Ovary (tissue), 3 donors: ENCODE measurements at regions not wholly inside any gene's neighbourhood (a gene's known extent, or its start where the extent isn't known, plus 50 kb on each side); places are given as distances from the start of the nearest gene placed in this dataset.

Experiments
- EP300 ChIP-seq: sonication (generic); formaldehyde crosslinking; IDR thresholded peaks from one replicate; pipeline ENCODE4 v1.6.1; 2017; ENCODE audit warnings: antibody characterized with exemption
- POLR2A ChIP-seq: fragments of 450-650 bp; IDR thresholded peaks from one replicate; pipeline ENCODE4 v1.6.1; 2017; ENCODE audit warnings: antibody characterized with exemption, mild to moderate bottlenecking, moderate library complexity
- TF ChIP-seq, protein P1 (sequence below), 3 donors: fragments of 450-650 bp in 2 of 3; fragments of 200-600 bp in 1 of 3; IDR thresholded peaks; one replicate each; pipeline versions ENCODE4 v1.5.1 to v1.8.0; 2016 to 2022; ENCODE audit warnings: antibody characterized with exemption in 3 of 3, mild to moderate bottlenecking in 1 of 3
- donor health status: DM: no; HTN: no; CAD: no.

- no peak for TF ChIP-seq EP300
- TF ChIP-seq, protein P1, sequence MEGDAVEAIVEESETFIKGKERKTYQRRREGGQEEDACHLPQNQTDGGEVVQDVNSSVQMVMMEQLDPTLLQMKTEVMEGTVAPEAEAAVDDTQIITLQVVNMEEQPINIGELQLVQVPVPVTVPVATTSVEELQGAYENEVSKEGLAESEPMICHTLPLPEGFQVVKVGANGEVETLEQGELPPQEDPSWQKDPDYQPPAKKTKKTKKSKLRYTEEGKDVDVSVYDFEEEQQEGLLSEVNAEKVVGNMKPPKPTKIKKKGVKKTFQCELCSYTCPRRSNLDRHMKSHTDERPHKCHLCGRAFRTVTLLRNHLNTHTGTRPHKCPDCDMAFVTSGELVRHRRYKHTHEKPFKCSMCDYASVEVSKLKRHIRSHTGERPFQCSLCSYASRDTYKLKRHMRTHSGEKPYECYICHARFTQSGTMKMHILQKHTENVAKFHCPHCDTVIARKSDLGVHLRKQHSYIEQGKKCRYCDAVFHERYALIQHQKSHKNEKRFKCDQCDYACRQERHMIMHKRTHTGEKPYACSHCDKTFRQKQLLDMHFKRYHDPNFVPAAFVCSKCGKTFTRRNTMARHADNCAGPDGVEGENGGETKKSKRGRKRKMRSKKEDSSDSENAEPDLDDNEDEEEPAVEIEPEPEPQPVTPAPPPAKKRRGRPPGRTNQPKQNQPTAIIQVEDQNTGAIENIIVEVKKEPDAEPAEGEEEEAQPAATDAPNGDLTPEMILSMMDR (IDR thresholded peaks at IDR 0.05) = no peak
- TF ChIP-seq POLR2A = no peak
These were observed 106.8 kb upstream of the NPAS2 start for GRCh38 chr2:100713106-100713505.
